Astrocyte (in vitro differentiated cells and primary cell): ENCODE measurements at regions not wholly inside any gene's neighbourhood (a gene's known extent, or its start where the extent isn't known, plus 50 kb on each side); places are given as distances from the start of the nearest gene placed in this dataset.

Experiments
- EZH2 ChIP-seq: IDR thresholded peaks from 2 replicates; pipeline ENCODE4 v1.6.1; 2012; ENCODE audit warnings: mild to moderate bottlenecking, low read length, inconsistent platforms; ENCODE audit not compliant: insufficient read depth
- TF ChIP-seq, protein P1 (sequence below): IDR thresholded peaks from 2 replicates; pipeline ENCODE4 v1.5.1; 2011; ENCODE audit warnings: low read depth, mild to moderate bottlenecking, inconsistent platforms, low read length, moderate library complexity; ENCODE audit not compliant: insufficient read depth

DNA sequence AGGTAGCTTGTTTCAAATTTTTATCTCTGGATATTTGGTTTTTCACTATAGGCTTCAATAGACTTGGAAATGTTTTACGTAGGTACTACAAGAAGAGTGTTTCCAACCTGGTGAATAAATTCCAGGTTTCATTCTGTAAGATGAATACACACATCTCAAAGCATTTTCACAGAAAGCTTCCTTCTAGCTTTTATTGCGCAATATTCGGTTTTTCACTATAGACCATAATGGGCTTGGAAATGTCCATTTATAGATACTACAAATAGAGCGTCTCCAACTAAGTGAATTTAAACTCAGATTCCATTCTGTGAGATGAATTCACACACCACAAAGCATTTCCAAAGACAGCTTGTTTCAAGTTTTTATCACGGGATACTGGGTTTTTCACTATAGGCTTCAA, 857.7 kb upstream of the HS3ST1 start:
- TF ChIP-seq, protein P1, sequence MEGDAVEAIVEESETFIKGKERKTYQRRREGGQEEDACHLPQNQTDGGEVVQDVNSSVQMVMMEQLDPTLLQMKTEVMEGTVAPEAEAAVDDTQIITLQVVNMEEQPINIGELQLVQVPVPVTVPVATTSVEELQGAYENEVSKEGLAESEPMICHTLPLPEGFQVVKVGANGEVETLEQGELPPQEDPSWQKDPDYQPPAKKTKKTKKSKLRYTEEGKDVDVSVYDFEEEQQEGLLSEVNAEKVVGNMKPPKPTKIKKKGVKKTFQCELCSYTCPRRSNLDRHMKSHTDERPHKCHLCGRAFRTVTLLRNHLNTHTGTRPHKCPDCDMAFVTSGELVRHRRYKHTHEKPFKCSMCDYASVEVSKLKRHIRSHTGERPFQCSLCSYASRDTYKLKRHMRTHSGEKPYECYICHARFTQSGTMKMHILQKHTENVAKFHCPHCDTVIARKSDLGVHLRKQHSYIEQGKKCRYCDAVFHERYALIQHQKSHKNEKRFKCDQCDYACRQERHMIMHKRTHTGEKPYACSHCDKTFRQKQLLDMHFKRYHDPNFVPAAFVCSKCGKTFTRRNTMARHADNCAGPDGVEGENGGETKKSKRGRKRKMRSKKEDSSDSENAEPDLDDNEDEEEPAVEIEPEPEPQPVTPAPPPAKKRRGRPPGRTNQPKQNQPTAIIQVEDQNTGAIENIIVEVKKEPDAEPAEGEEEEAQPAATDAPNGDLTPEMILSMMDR: no peak
- TF ChIP-seq EZH2: no peak
